Endothelial cell of umbilical vein (primary cell): ENCODE measurements at regions not wholly inside any gene's neighbourhood (a gene's known extent, or its start where the extent isn't known, plus 50 kb on each side); places are given as distances from the start of the nearest gene placed in this dataset.

Experiments
- BruUV-seq: library from RNA; stranded (reverse); fragments of 400-500 nt; replicated peaks from 2 replicates; lab custom pipeline; 2021; lab: Mats Ljungman, UMichigan
- CTCF ChIA-PET: fragments of 300-600, 350-600 bp; sonication (Branson Sonifier 250); formaldehyde crosslinking; loops from one replicate; lab custom pipeline; 2021; ENCODE audit warnings: antibody characterized with exemption, inconsistent platforms; lab: Charles Lee
- POLR2A ChIA-PET: fragments of 300-600, 350-600 bp; sonication (Branson Sonifier 250); formaldehyde crosslinking; loops from one replicate; lab custom pipeline; 2021; ENCODE audit warnings: antibody characterized with exemption, inconsistent platforms; lab: Charles Lee
- DNase-seq: peaks from one replicate; pipeline ENCODE4 v3.0.0-alpha.2; 2011; ENCODE audit warnings: low read depth, low spot score
- FAIRE-seq: peaks from 2 replicates; lab custom pipeline; 2011; peaks lifted over from hg19 to GRCh38; lab: Jason Lieb, UNC
- H2AFZ ChIP-seq: 2 replicates; pipeline ENCODE4 v1.6.0; 2012; ENCODE audit warnings: low read depth, low read length, control low read depth, inconsistent platforms
- H3K27ac ChIP-seq: 2 replicates; pipeline ENCODE4 v1.5.1; 2011; ENCODE audit warnings: low read depth, mild to moderate bottlenecking, control low read depth, low read length, moderate library complexity; ENCODE audit not compliant: insufficient read depth
- H3K27me3 ChIP-seq, 2 experiments: 2 replicates each; pipeline versions ENCODE4 v1.6.0 to v1.6.1; 2011; ENCODE audit warnings: low read length in 2 of 2, mixed read lengths in 1 of 2; ENCODE audit not compliant: control insufficient read depth in 2 of 2, insufficient read depth in 2 of 2
- H3K36me3 ChIP-seq, 2 experiments: 2 replicates in 1 of 2; 3 replicates in 1 of 2; pipeline ENCODE4 v1.5.1; 2011; ENCODE audit warnings: low read length in 2 of 2, mild to moderate bottlenecking in 1 of 2, moderate library complexity in 1 of 2; ENCODE audit not compliant: control insufficient read depth in 2 of 2, insufficient read depth in 2 of 2; ENCODE audit errors: extremely low read depth in 1 of 2
- H3K4me1 ChIP-seq: 3 replicates; pipeline ENCODE4 v1.5.1; 2011; ENCODE audit warnings: mild to moderate bottlenecking, low read length; ENCODE audit not compliant: control insufficient read depth, insufficient read depth; ENCODE audit errors: extremely low read depth
- H3K4me2 ChIP-seq: 2 replicates; pipeline ENCODE4 v1.6.1; 2011; ENCODE audit warnings: low read length, control low read depth, mixed read lengths; ENCODE audit not compliant: insufficient read depth
- H3K4me3 ChIP-seq, 3 experiments: fragments of 200-600 bp in 1 of 3; sonication (generic), shearing (Covaris generic) in 1 of 3; replicated peaks in 1 of 3; 2 replicates each; pipeline ENCODE4 v1.5.1; 2011 to 2016; ENCODE audit warnings: control low read depth in 3 of 3, low read length in 3 of 3, mild to moderate bottlenecking in 2 of 3, inconsistent platforms in 1 of 3, low read depth in 1 of 3, moderate library complexity in 1 of 3; ENCODE audit not compliant: insufficient read depth in 1 of 3
- H3K79me2 ChIP-seq: 2 replicates; pipeline ENCODE4 v1.6.0; 2012; ENCODE audit warnings: low read length, inconsistent platforms; ENCODE audit not compliant: control insufficient read depth, insufficient read depth
- H3K9ac ChIP-seq: replicated peaks from 2 replicates; pipeline ENCODE3; 2011; ENCODE audit warnings: low read length, control low read depth; ENCODE audit not compliant: insufficient read depth; ENCODE audit errors: extremely low read depth
- H3K9me1 ChIP-seq: replicated peaks from 3 replicates; pipeline ENCODE4 v1.6.0; 2011; ENCODE audit warnings: mild to moderate bottlenecking, low read length; ENCODE audit not compliant: control insufficient read depth, insufficient read depth; ENCODE audit errors: extremely low read depth
- H3K9me3 ChIP-seq: replicated peaks from 2 replicates; pipeline ENCODE4 v1.5.1; 2012; ENCODE audit warnings: low read length, inconsistent platforms; ENCODE audit not compliant: control insufficient read depth, insufficient read depth
- H4K20me1 ChIP-seq: replicated peaks from 2 replicates; pipeline ENCODE3; 2011; ENCODE audit warnings: mild to moderate bottlenecking, low read length; ENCODE audit not compliant: control insufficient read depth, insufficient read depth; ENCODE audit errors: extremely low read depth
- CTCF ChIP-seq, 2 donors: IDR thresholded peaks; 1 replicate in 1 of 2; 2 replicates in 1 of 2; pipeline ENCODE4 v1.5.1; 2011; ENCODE audit warnings: low read length in 2 of 2, mild to moderate bottlenecking in 2 of 2, moderate library complexity in 2 of 2, control low read depth in 1 of 2, inconsistent platforms in 1 of 2, low read depth in 1 of 2; ENCODE audit not compliant: insufficient read depth in 1 of 2; ENCODE audit errors: extremely low read depth in 1 of 2
- EZH2 ChIP-seq: IDR thresholded peaks from 2 replicates; pipeline ENCODE4 v1.6.1; 2012; ENCODE audit warnings: borderline replicate concordance, low read depth, mild to moderate bottlenecking, moderate library complexity, low read length, inconsistent platforms; ENCODE audit not compliant: severe bottlenecking
- FOS ChIP-seq: IDR thresholded peaks from 2 replicates; pipeline ENCODE4 v1.6.1; 2011; ENCODE audit warnings: mild to moderate bottlenecking, low read length, moderate library complexity, borderline replicate concordance; ENCODE audit not compliant: insufficient read depth
- GATA2 ChIP-seq: IDR thresholded peaks from 2 replicates; pipeline ENCODE4 v1.7.0; 2011; ENCODE audit warnings: low read depth, mild to moderate bottlenecking, moderate library complexity, mixed read lengths, low read length; ENCODE audit not compliant: insufficient read length, insufficient read depth
- JUN ChIP-seq: IDR thresholded peaks from 2 replicates; pipeline ENCODE4 v1.6.1; 2011; ENCODE audit warnings: borderline replicate concordance, low read depth; ENCODE audit not compliant: insufficient read length, insufficient read depth
- MAX ChIP-seq: IDR thresholded peaks from 2 replicates; pipeline ENCODE4 v1.6.1; 2011; ENCODE audit not compliant: insufficient read depth, insufficient read length
- MYC ChIP-seq: IDR thresholded peaks from one replicate; pipeline ENCODE4 v1.6.1; 2011; ENCODE audit warnings: mild to moderate bottlenecking, low read depth, low read length
- POLR2A ChIP-seq: IDR thresholded peaks from 2 replicates; pipeline ENCODE4 v1.6.1; 2012; ENCODE audit warnings: low read depth, mild to moderate bottlenecking, control low read depth, low read length
- POLR2AphosphoS5 ChIP-seq: IDR thresholded peaks from 2 replicates; pipeline ENCODE4 v1.6.1; 2012; ENCODE audit warnings: low read depth, mild to moderate bottlenecking, control low read depth, low read length, moderate library complexity; ENCODE audit not compliant: insufficient read depth
- dilution Hi-C: fragments of 300-500 bp; cut with MboI; formaldehyde crosslinking; loops from one replicate; pipeline ENCODE4 v1.15.0; 2019; ENCODE audit warnings: low sequenced_read_pairs; ENCODE audit not compliant: extremely low pct_ligation_motif_present
- intact Hi-C: fragments of 100-400 bp; cut with micrococcal nuclease; formaldehyde crosslinking; loops from one replicate; pipeline ENCODE4 v1.10.0; 2022

- H3K9ac ChIP-seq: no peak overlapping the region
- CTCF ChIA-PET: no interaction called here
- H3K79me2 ChIP-seq: no peaks in the 10 kb centered on the region
- H3K9me1 ChIP-seq: no peaks in the 10 kb centered on the region
- no peaks in the 10 kb centered on the region for H4K20me1 ChIP-seq
- H3K4me1 ChIP-seq: peaks cover 17% of the 10 kb centered on the region
- no peak for TF ChIP-seq GATA2
- no peak for TF ChIP-seq CTCF (IDR thresholded peaks at IDR 0.05; ENCODE audit: extremely low read depth in 1 of 2, insufficient read depth in 1 of 2, low read depth in 1 of 2, low read length in 2 of 2)
- no peak for TF ChIP-seq FOS
- no peak for TF ChIP-seq MAX
- TF ChIP-seq POLR2AphosphoS5: no peak
- no peak for TF ChIP-seq JUN
- TF ChIP-seq MYC: no peak
- TF ChIP-seq EZH2: no peak
- TF ChIP-seq POLR2A: no peak
- intact Hi-C loops (no loop called here), dilution Hi-C loops (no loop called here)
- H3K27ac ChIP-seq: no peak overlapping the region
- no peaks in the 10 kb centered on the region for H3K36me3 ChIP-seq
- DNase-seq: no peak
- H3K27me3 ChIP-seq: no peaks in the 10 kb centered on the region
- no peaks in the 10 kb centered on the region for H3K9me3 ChIP-seq
- no peak for FAIRE-seq
- no peak overlapping the region for H3K4me2 ChIP-seq
- BruUV-seq: no TSS peak
- POLR2A ChIA-PET: no interaction called here
- no peak overlapping the region for H3K4me3 ChIP-seq
- no peak overlapping the region for H2AFZ ChIP-seq
Measured at GRCh38 chr12:89138048-89138852, 214.1 kb downstream of the DUSP6 start.
